ENCODE measurements at regions not wholly inside any gene's neighbourhood (a gene's known extent, or its start where the extent isn't known, plus 50 kb on each side); places are given as distances from the start of the nearest gene placed in this dataset.

- H3K4me2 ChIP-seq, result no peak overlapping the region
- 13% methylated on average over 1 of the region's 1 CpG for WGBS (ENCODE audit: missing lambda C conversion rate)
- CTCF ChIA-PET, result no interaction called here
Measured at GRCh38 chr5:125138266-125138665, 391.8 kb upstream of the ZNF608 start.

GRCh38 chr5:125139590-125139989 is 393.2 kb upstream of the ZNF608 start:
- 95% methylated on average over 2 of the region's 2 CpGs for WGBS (ENCODE audit: missing lambda C conversion rate)
- FAIRE-seq, result no peak

More at GRCh38 chr5:125138266-125138665, 391.8 kb upstream of the ZNF608 start:
- POLR2A ChIA-PET, result no interaction called here
- FAIRE-seq (no peak), ATAC-seq (no peak), DNase-seq (ENCODE audit: low read depth in 1 of 2, low spot score in 1 of 2) (no peak)
- Histone ChIP-seq H3K4me3 (no peak overlapping the region), H3K27ac (no peak overlapping the region), H3K4me1 (peaks cover 13% of the 10 kb centered on the region; the same call in 2 of the 3 replicates), H3K9me3 (no peaks in the 10 kb centered on the region)
- no peak for TF ChIP-seq CTCF (IDR thresholded peaks at IDR 0.05)
- TF ChIP-seq POLR2AphosphoS2 (conservative IDR thresholded peaks at IDR 0.05; ENCODE audit: low read length), result no peak
- TF ChIP-seq RFX5 (IDR thresholded peaks at IDR 0.05), result no peak
- no peak for TF ChIP-seq NPAS2 (CRISPR knock-in tag; IDR thresholded peaks at IDR 0.05; ENCODE audit: borderline replicate concordance)
- TF ChIP-seq JUNB (IDR thresholded peaks at IDR 0.05), result no peak
- no peak for TF ChIP-seq ELK1 (IDR thresholded peaks at IDR 0.05; ENCODE audit: low read depth, low read length)
- TF ChIP-seq FOSL2 (IDR thresholded peaks at IDR 0.05), result no peak
- no peak for TF ChIP-seq FOSL2 (CRISPR knock-in tag; IDR thresholded peaks at IDR 0.05)
- no peak for TF ChIP-seq EHF (CRISPR knock-in tag; IDR thresholded peaks at IDR 0.05)

GRCh38 chr5:125140220-125140619 is 393.8 kb upstream of the ZNF608 start:
- ChIA-PET CTCF (no interaction called here), POLR2A (no interaction called here)
- no peak for DNase-seq (ENCODE audit: low read depth in 1 of 2, low spot score in 1 of 2)
- no peak overlapping the region for H3K27ac ChIP-seq
- FAIRE-seq, result no peak
- no peak for TF ChIP-seq RCOR1 (IDR thresholded peaks at IDR 0.05; ENCODE audit: low read depth, low read length)
- no peak for TF ChIP-seq USF2 (IDR thresholded peaks at IDR 0.05)
- no peak for TF ChIP-seq TFCP2L1 (CRISPR knock-in tag; IDR thresholded peaks at IDR 0.05)
- TF ChIP-seq FOXS1 (CRISPR knock-in tag; IDR thresholded peaks at IDR 0.05), result no peak
- TF ChIP-seq RNF2 (IDR thresholded peaks at IDR 0.05; ENCODE audit: borderline replicate concordance, low read depth), result no peak
- no peak for TF ChIP-seq PHF8 (IDR thresholded peaks at IDR 0.05; ENCODE audit: borderline replicate concordance, low read depth)
- no peak for TF ChIP-seq POLR2A (IDR thresholded peaks at IDR 0.05; ENCODE audit: low read length)
- no peak for TF ChIP-seq EHF (CRISPR knock-in tag; IDR thresholded peaks at IDR 0.05)
- TF ChIP-seq MAZ (IDR thresholded peaks at IDR 0.05; ENCODE audit: borderline replicate concordance, low read depth, low read length), result no peak
- no peaks in the 10 kb centered on the region for H3K9me3 ChIP-seq
- no peak overlapping the region for H3K4me2 ChIP-seq
- H3K4me1 ChIP-seq, result peaks cover under 1% of the 10 kb centered on the region; the same call in 1 of the 3 replicates
- WGBS (ENCODE audit: missing lambda C conversion rate), result 74% methylated on average over 4 of the region's 4 CpGs
- ATAC-seq, result no peak
- no peak overlapping the region for H3K4me3 ChIP-seq

More at GRCh38 chr5:125139590-125139989, 393.2 kb upstream of the ZNF608 start:
- Histone ChIP-seq H3K27ac (no peak overlapping the region), H3K4me1 (peaks cover 7% of the 10 kb centered on the region; the same call in 2 of the 3 replicates), H3K4me2 (no peak overlapping the region), H3K9me3 (no peaks in the 10 kb centered on the region), H3K4me3 (no peak overlapping the region)
- ChIA-PET CTCF (no interaction called here), POLR2A (no interaction called here)
- no peak for DNase-seq (ENCODE audit: low read depth in 1 of 2, low spot score in 1 of 2)
- TF ChIP-seq MAFK (IDR thresholded peaks at IDR 0.05; ENCODE audit: partially characterized antibody) (peak; percentile 92), HMGXB4 (CRISPR knock-in tag; IDR thresholded peaks at IDR 0.05; ENCODE audit: borderline replicate concordance) (no peak)
- no peak for ATAC-seq
